Breast epithelium (tissue), 4 donors: ENCODE measurements at regions not wholly inside any gene's neighbourhood (a gene's known extent, or its start where the extent isn't known, plus 50 kb on each side); places are given as distances from the start of the nearest gene placed in this dataset.
"Not testable (repeated sequence)": the region's sequence is repeated elsewhere in the genome, so short reads cannot be mapped to it uniquely, and the experiment has no call there.

Experiments
- DNase-seq, 2 donors: peaks; one replicate each; pipeline ENCODE4 v3.0.0-alpha.2; 2019; ENCODE audit warnings: low spot score in 2 of 2
- H3K27ac ChIP-seq, 2 donors: fragments of 200-600 bp; sonication (generic) in 1 of 2; one replicate each; pipeline ENCODE4 v1.5.1; 2016 to 2019; ENCODE audit warnings: mild to moderate bottlenecking in 1 of 2
- H3K27me3 ChIP-seq, 2 donors: fragments of 200-600 bp; sonication (generic) in 1 of 2; one replicate each; pipeline versions ENCODE4 v1.5.1 to v1.6.0; 2017 to 2019; ENCODE audit warnings: control low read depth in 1 of 2, mild to moderate bottlenecking in 1 of 2
- H3K36me3 ChIP-seq: fragments of 200-600 bp; one replicate; pipeline ENCODE4 v1.5.1; 2019
- H3K4me1 ChIP-seq, 2 donors: fragments of 200-600 bp; sonication (generic); one replicate each; pipeline ENCODE4 v1.5.1; 2016 to 2019; ENCODE audit warnings: control low read depth in 1 of 2
- H3K4me3 ChIP-seq, 3 donors: fragments of 200-600 bp; sonication (generic); 1 replicate in 2 of 3; 2 replicates in 1 of 3; pipeline ENCODE4 v1.5.1; 2016 to 2019; ENCODE audit warnings: mild to moderate bottlenecking in 3 of 3, moderate library complexity in 2 of 3
- H3K9me3 ChIP-seq, 2 donors: fragments of 200-600 bp; sonication (generic) in 1 of 2; one replicate each; pipeline ENCODE4 v1.5.1; 2016 to 2019; ENCODE audit warnings: control low read depth in 1 of 2
- CTCF ChIP-seq, 3 donors: fragments of 450-650 bp; IDR thresholded peaks; one replicate each; pipeline ENCODE4 v1.5.1; 2016 to 2017; ENCODE audit warnings: antibody characterized with exemption in 3 of 3, mild to moderate bottlenecking in 3 of 3, moderate library complexity in 3 of 3
- POLR2A ChIP-seq: fragments of 450-650 bp; IDR thresholded peaks from one replicate; pipeline ENCODE4 v1.6.1; 2016; ENCODE audit warnings: antibody characterized with exemption, mild to moderate bottlenecking, moderate library complexity
- POLR2AphosphoS5 ChIP-seq, 3 donors: sonication (generic); formaldehyde crosslinking; IDR thresholded peaks; one replicate each; pipeline ENCODE4 v1.6.1; 2017; ENCODE audit warnings: antibody characterized with exemption in 3 of 3
- intact Hi-C: fragments of 100-400 bp; cut with DNase I; formaldehyde crosslinking; loops from one replicate; pipeline ENCODE4 v1.15.1; 2023; ENCODE audit warnings: low total_unique reads

- intact Hi-C loops, result loop anchor here (10.0 kb wide), 1 partner anchor 1870 kb away; no protein-coding TSS in a partner anchor
These were observed 282.3 kb downstream of the SEMA3D start for GRCh38 chr7:84904561-84904960.

GRCh38 chr7:84901366-84901765, 285.5 kb downstream of the SEMA3D start:
- Histone ChIP-seq H3K9me3 (no peaks in the 10 kb centered on the region), H3K4me1 (no peaks in the 10 kb centered on the region), H3K4me3 (no peak overlapping the region), H3K27me3 (no peaks in the 10 kb centered on the region), H3K27ac (no peak overlapping the region), H3K36me3 (no peaks in the 10 kb centered on the region)
- TF ChIP-seq POLR2A (no peak), CTCF (IDR thresholded peaks at IDR 0.05) (no peak), POLR2AphosphoS5 (IDR thresholded peaks at IDR 0.05) (no peak)
- DNase-seq, result no peak
- intact Hi-C loops, result loop anchor here (10.0 kb wide), 1 partner anchor 1873 kb away; no protein-coding TSS in a partner anchor

More at GRCh38 chr7:84904561-84904960, 282.3 kb downstream of the SEMA3D start:
- Histone ChIP-seq H3K27me3 (no peaks in the 10 kb centered on the region), H3K9me3 (no peaks in the 10 kb centered on the region), H3K27ac (no peak overlapping the region), H3K4me3 (no peak overlapping the region), H3K36me3 (no peaks in the 10 kb centered on the region), H3K4me1 (no peaks in the 10 kb centered on the region)
- TF ChIP-seq POLR2AphosphoS5 (IDR thresholded peaks at IDR 0.05) (no peak), POLR2A (no peak), CTCF (IDR thresholded peaks at IDR 0.05) (no peak)
- no peak for DNase-seq

- DNase-seq, result no peak
- intact Hi-C loops, result loop anchor here (10.0 kb wide), 1 partner anchor 1875 kb away; no protein-coding TSS in a partner anchor
- Histone ChIP-seq H3K4me1 (no peaks in the 10 kb centered on the region), H3K27me3 (no peaks in the 10 kb centered on the region), H3K36me3 (no peaks in the 10 kb centered on the region), H3K9me3 (no peaks in the 10 kb centered on the region), H3K4me3 (no peak overlapping the region), H3K27ac (no peak overlapping the region)
- TF ChIP-seq CTCF (IDR thresholded peaks at IDR 0.05) (no peak), POLR2AphosphoS5 (IDR thresholded peaks at IDR 0.05) (no peak)
These were observed 286.6 kb downstream of the SEMA3D start for GRCh38 chr7:84900215-84900614.

- H3K9me3 ChIP-seq, result no peaks in the 10 kb centered on the region
- no peaks in the 10 kb centered on the region for H3K4me1 ChIP-seq
- H3K4me3 ChIP-seq, result no peak overlapping the region
- intact Hi-C loops, result no loop called here
- H3K36me3 ChIP-seq, result no peaks in the 10 kb centered on the region
- H3K27ac ChIP-seq, result no peak overlapping the region
- no peaks in the 10 kb centered on the region for H3K27me3 ChIP-seq
- no peak for TF ChIP-seq POLR2A
- no peak for TF ChIP-seq POLR2AphosphoS5 (IDR thresholded peaks at IDR 0.05)
- TF ChIP-seq CTCF (IDR thresholded peaks at IDR 0.05), result no peak
- DNase-seq, result no peak
These were observed 291.3 kb downstream of the SEMA3D start for GRCh38 chr7:84895563-84895962.

- DNase-seq, H3K36me3 ChIP-seq, H3K4me3 ChIP-seq, H3K27me3 ChIP-seq, H3K9me3 ChIP-seq, intact Hi-C loops, H3K4me1 ChIP-seq, H3K27ac ChIP-seq: not testable (repeated sequence)
These were observed 303.3 kb downstream of the SEMA3D start for GRCh38 chr7:84883570-84883969.

GRCh38 chr7:84880326-84880997, 306.4 kb downstream of the SEMA3D start:
- DNase-seq, H3K4me3 ChIP-seq, H3K9me3 ChIP-seq, H3K4me1 ChIP-seq, intact Hi-C loops, H3K27me3 ChIP-seq, H3K27ac ChIP-seq, H3K36me3 ChIP-seq: not testable (repeated sequence)
